GM21381 (cell line): ENCODE measurements at regions not wholly inside any gene's neighbourhood (a gene's known extent, or its start where the extent isn't known, plus 50 kb on each side); places are given as distances from the start of the nearest gene placed in this dataset.

Experiments
- ATAC-seq: cut with Tn5 transposase; IDR thresholded peaks from one replicate; pipeline ENCODE4 v1.9.1; 2021; ENCODE audit warnings: mild to moderate bottlenecking, moderate library complexity; ENCODE audit not compliant: unreplicated experiment

- no peak for ATAC-seq
Observed at GRCh38 chr6:53974941-53975340, 136.3 kb upstream of the MLIP start.

- ATAC-seq = no peak
Observed at GRCh38 chr6:53975941-53976615, 135.2 kb upstream of the MLIP start.

- ATAC-seq = no peak
Observed at GRCh38 chr6:53977551-53977950, 133.7 kb upstream of the MLIP start.

- ATAC-seq = no peak
Observed at GRCh38 chr6:53979468-53980067, 131.7 kb upstream of the MLIP start.

GRCh38 chr6:53982366-53983050, 128.7 kb upstream of the MLIP start:
- ATAC-seq = no peak

GRCh38 chr6:53983301-53983700, 127.9 kb upstream of the MLIP start:
- ATAC-seq = no peak

GRCh38 chr6:53984163-53984562, 127.1 kb upstream of the MLIP start:
- ATAC-seq = no peak

- no peak for ATAC-seq
Observed at GRCh38 chr6:53984581-53984980, 126.7 kb upstream of the MLIP start.

- ATAC-seq = no peak
Observed at GRCh38 chr6:53985366-53985765, 125.9 kb upstream of the MLIP start.

GRCh38 chr6:53986165-53986720, 125.0 kb upstream of the MLIP start:
- peak; percentile 52 for ATAC-seq

GRCh38 chr6:53986721-53987521, 124.3 kb upstream of the MLIP start:
- ATAC-seq = no peak

GRCh38 chr6:53987522-53987888, 123.7 kb upstream of the MLIP start:
- no peak for ATAC-seq

GRCh38 chr6:53989504-53989903, 121.7 kb upstream of the MLIP start:
- ATAC-seq = no peak

GRCh38 chr6:53992522-53992921, 118.7 kb upstream of the MLIP start:
- no peak for ATAC-seq

GRCh38 chr6:53994201-53994600, 117.0 kb upstream of the MLIP start:
- ATAC-seq = no peak

- ATAC-seq = no peak
Observed at GRCh38 chr6:53995935-53996334, 115.3 kb upstream of the MLIP start.

- ATAC-seq = no peak
Observed at GRCh38 chr6:53998303-53998702, 112.9 kb upstream of the MLIP start.

- no peak for ATAC-seq
Observed at GRCh38 chr6:53999088-53999755, 112.0 kb upstream of the MLIP start.

GRCh38 chr6:54002116-54002515, 109.1 kb upstream of the MLIP start:
- no peak for ATAC-seq

- no peak for ATAC-seq
Observed at GRCh38 chr6:54003316-54003715, 107.9 kb upstream of the MLIP start.

GRCh38 chr6:54008589-54008988, 102.7 kb upstream of the MLIP start:
- no peak for ATAC-seq
